MM.1S (cell line): ENCODE measurements at regions not wholly inside any gene's neighbourhood (a gene's known extent, or its start where the extent isn't known, plus 50 kb on each side); places are given as distances from the start of the nearest gene placed in this dataset.

Experiments
- DNase-seq: peaks from one replicate; pipeline ENCODE4 v3.0.0-alpha.2; 2015
- H2AFZ ChIP-seq: fragments of 300-600 bp; sonication (generic); 2 replicates; pipeline ENCODE4 v1.6.0; 2016; ENCODE audit warnings: antibody characterized with exemption, low read length
- H3F3A ChIP-seq: fragments of 300-600 bp; sonication (generic); 2 replicates; pipeline ENCODE4 v1.6.1; 2016; ENCODE audit warnings: mild to moderate bottlenecking, antibody characterized with exemption, low read length, moderate library complexity, mixed read lengths; ENCODE audit not compliant: insufficient read depth
- H3K27ac ChIP-seq: fragments of 300-600 bp; sonication (generic); 2 replicates; pipeline ENCODE4 v1.5.1; 2016; ENCODE audit warnings: mild to moderate bottlenecking, low read length
- H3K27me3 ChIP-seq: fragments of 300-600 bp; sonication (generic); replicated peaks from 2 replicates; pipeline ENCODE4 v1.6.0; 2016; ENCODE audit warnings: low read length; ENCODE audit not compliant: insufficient read depth
- H3K36me3 ChIP-seq: fragments of 300-600 bp; sonication (generic); replicated peaks from 2 replicates; pipeline ENCODE4 v1.6.1; 2016; ENCODE audit warnings: mild to moderate bottlenecking, low read length, mixed read lengths; ENCODE audit not compliant: insufficient read depth
- H3K4me1 ChIP-seq: fragments of 300-600 bp; sonication (generic); 2 replicates; pipeline ENCODE4 v1.6.1; 2016; ENCODE audit warnings: low read length, mixed read lengths
- H3K4me2 ChIP-seq: fragments of 300-600 bp; sonication (generic); 2 replicates; pipeline ENCODE4 v1.6.0; 2016; ENCODE audit warnings: low read depth, low read length
- H3K4me3 ChIP-seq: fragments of 300-600 bp; sonication (generic); 2 replicates; pipeline ENCODE4 v1.5.1; 2016; ENCODE audit warnings: low read length, mixed read lengths
- H3K79me2 ChIP-seq: fragments of 300-600 bp; sonication (generic); 2 replicates; pipeline ENCODE4 v1.6.1; 2016; ENCODE audit warnings: mixed run types, low read length, mixed read lengths
- H3K9ac ChIP-seq: fragments of 300-600 bp; sonication (generic); 2 replicates; pipeline ENCODE4 v1.6.1; 2016; ENCODE audit warnings: low read length, mixed read lengths
- H3K9me2 ChIP-seq: fragments of 300-600 bp; sonication (generic); replicated peaks from 2 replicates; pipeline ENCODE4 v1.6.1; 2016; ENCODE audit warnings: mild to moderate bottlenecking, low read length, mixed read lengths; ENCODE audit not compliant: insufficient read depth
- H3K9me3 ChIP-seq: fragments of 300-600 bp; sonication (generic); replicated peaks from 2 replicates; pipeline ENCODE4 v1.6.1; 2016; ENCODE audit warnings: mild to moderate bottlenecking, low read length, mixed read lengths; ENCODE audit not compliant: insufficient read depth
- H4K20me1 ChIP-seq: fragments of 300-600 bp; sonication (generic); 2 replicates; pipeline ENCODE4 v1.6.1; 2016; ENCODE audit warnings: mild to moderate bottlenecking, low read length, moderate library complexity, mixed read lengths; ENCODE audit not compliant: insufficient read depth
- CTCF ChIP-seq: fragments of 300-600 bp; sonication (generic); IDR thresholded peaks from 2 replicates; pipeline ENCODE4 v1.5.1; 2016; ENCODE audit warnings: antibody characterized with exemption, low read length, mixed read lengths
- EZH2 ChIP-seq: fragments of 300-600 bp; sonication (generic); optimal IDR thresholded peaks from 2 replicates; pipeline ENCODE3; 2017; ENCODE audit warnings: low read depth, mild to moderate bottlenecking, antibody characterized with exemption, low read length, mixed read lengths
- EZH2phosphoT487 ChIP-seq: fragments of 300-600 bp; sonication (generic); IDR thresholded peaks from 2 replicates; pipeline ENCODE4 v1.6.1; 2018; ENCODE audit warnings: antibody characterized with exemption, low read length

- TF ChIP-seq EZH2phosphoT487 (no peak), CTCF (no peak), EZH2 (no peak)
- H3K4me3 ChIP-seq: no peak overlapping the region
- no peaks in the 10 kb centered on the region for H3K9me3 ChIP-seq
- no peaks in the 10 kb centered on the region for H4K20me1 ChIP-seq
- no peak overlapping the region for H3K4me2 ChIP-seq
- no peaks in the 10 kb centered on the region for H3K9me2 ChIP-seq
- H3K9ac ChIP-seq: no peak overlapping the region
- H3K79me2 ChIP-seq: no peaks in the 10 kb centered on the region
- no peak for DNase-seq
- no peak overlapping the region for H3K27ac ChIP-seq
- no peaks in the 10 kb centered on the region for H3K27me3 ChIP-seq
- no peak overlapping the region for H2AFZ ChIP-seq
- H3K4me1 ChIP-seq: no peaks in the 10 kb centered on the region
- no peaks in the 10 kb centered on the region for H3K36me3 ChIP-seq
- no peaks in the 10 kb centered on the region for H3F3A ChIP-seq
Observed at GRCh38 chr2:67516899-67517530, 119.9 kb downstream of the ETAA1 start.

GRCh38 chr2:67522148-67522547 lies 125.0 kb downstream of the ETAA1 start:
- no peak overlapping the region for H3K4me3 ChIP-seq
- no peaks in the 10 kb centered on the region for H3K79me2 ChIP-seq
- H3K27ac ChIP-seq: no peak overlapping the region
- TF ChIP-seq EZH2phosphoT487 (no peak), CTCF (no peak), EZH2 (no peak)
- no peak overlapping the region for H3K9ac ChIP-seq
- no peak overlapping the region for H2AFZ ChIP-seq
- no peak for DNase-seq
- no peaks in the 10 kb centered on the region for H3K27me3 ChIP-seq
- H3F3A ChIP-seq: no peaks in the 10 kb centered on the region
- no peaks in the 10 kb centered on the region for H3K9me3 ChIP-seq
- H3K36me3 ChIP-seq: no peaks in the 10 kb centered on the region
- H3K4me1 ChIP-seq: no peaks in the 10 kb centered on the region
- H4K20me1 ChIP-seq: no peaks in the 10 kb centered on the region
- H3K9me2 ChIP-seq: no peaks in the 10 kb centered on the region
- no peak overlapping the region for H3K4me2 ChIP-seq

- Histone ChIP-seq H3K27ac (no peak overlapping the region), H3K4me1 (no peaks in the 10 kb centered on the region), H3K27me3 (no peaks in the 10 kb centered on the region), H3K4me3 (no peak overlapping the region), H3K9me2 (no peaks in the 10 kb centered on the region), H3K79me2 (no peaks in the 10 kb centered on the region), H3F3A (no peaks in the 10 kb centered on the region), H3K4me2 (no peak overlapping the region), H4K20me1 (no peaks in the 10 kb centered on the region), H3K36me3 (no peaks in the 10 kb centered on the region), H3K9me3 (no peaks in the 10 kb centered on the region), H3K9ac (no peak overlapping the region), H2AFZ (no peak overlapping the region)
- TF ChIP-seq EZH2: no peak
- no peak for TF ChIP-seq EZH2phosphoT487
- no peak for TF ChIP-seq CTCF
- DNase-seq: no peak
Observed at GRCh38 chr2:67524213-67524612, 127.1 kb downstream of the ETAA1 start.
